NB4 (cell line): ENCODE measurements at regions not wholly inside any gene's neighbourhood (a gene's known extent, or its start where the extent isn't known, plus 50 kb on each side); places are given as distances from the start of the nearest gene placed in this dataset.

Experiments used
- TF ChIP-seq, protein P1 (sequence below): IDR thresholded peaks from 2 replicates; pipeline ENCODE4 v1.6.1; 2011; ENCODE audit warnings: low read depth, low read length
- TF ChIP-seq, protein P2 (sequence below): IDR thresholded peaks from one replicate; pipeline ENCODE4 v1.5.1; 2012; ENCODE audit warnings: low read depth, low read length

DNA sequence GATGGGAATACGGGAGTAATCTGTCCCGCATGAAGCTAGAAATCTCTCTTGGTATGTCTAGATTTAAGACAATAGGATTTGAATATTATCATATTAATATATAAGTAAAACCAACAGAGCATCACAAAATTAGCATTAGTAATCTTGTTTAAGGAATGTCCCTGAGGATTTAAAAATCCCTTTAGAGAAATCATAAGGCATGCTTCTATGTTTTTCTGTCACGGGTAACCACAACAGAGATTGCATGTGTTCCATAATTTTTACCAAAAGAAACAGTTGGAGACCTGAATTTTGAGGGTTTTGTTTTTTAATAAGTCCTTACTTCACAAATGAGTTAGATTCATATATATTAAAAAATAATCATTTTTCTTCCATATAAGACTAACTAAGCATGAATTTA, 146.8 kb downstream of the GJA1 start:
- TF ChIP-seq, protein P1, sequence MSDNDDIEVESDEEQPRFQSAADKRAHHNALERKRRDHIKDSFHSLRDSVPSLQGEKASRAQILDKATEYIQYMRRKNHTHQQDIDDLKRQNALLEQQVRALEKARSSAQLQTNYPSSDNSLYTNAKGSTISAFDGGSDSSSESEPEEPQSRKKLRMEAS, result no peak
- TF ChIP-seq, protein P2, sequence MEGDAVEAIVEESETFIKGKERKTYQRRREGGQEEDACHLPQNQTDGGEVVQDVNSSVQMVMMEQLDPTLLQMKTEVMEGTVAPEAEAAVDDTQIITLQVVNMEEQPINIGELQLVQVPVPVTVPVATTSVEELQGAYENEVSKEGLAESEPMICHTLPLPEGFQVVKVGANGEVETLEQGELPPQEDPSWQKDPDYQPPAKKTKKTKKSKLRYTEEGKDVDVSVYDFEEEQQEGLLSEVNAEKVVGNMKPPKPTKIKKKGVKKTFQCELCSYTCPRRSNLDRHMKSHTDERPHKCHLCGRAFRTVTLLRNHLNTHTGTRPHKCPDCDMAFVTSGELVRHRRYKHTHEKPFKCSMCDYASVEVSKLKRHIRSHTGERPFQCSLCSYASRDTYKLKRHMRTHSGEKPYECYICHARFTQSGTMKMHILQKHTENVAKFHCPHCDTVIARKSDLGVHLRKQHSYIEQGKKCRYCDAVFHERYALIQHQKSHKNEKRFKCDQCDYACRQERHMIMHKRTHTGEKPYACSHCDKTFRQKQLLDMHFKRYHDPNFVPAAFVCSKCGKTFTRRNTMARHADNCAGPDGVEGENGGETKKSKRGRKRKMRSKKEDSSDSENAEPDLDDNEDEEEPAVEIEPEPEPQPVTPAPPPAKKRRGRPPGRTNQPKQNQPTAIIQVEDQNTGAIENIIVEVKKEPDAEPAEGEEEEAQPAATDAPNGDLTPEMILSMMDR, result no peak
